Esophagus (tissue), 2 donors: ENCODE measurements at regions not wholly inside any gene's neighbourhood (a gene's known extent, or its start where the extent isn't known, plus 50 kb on each side); places are given as distances from the start of the nearest gene placed in this dataset.

ENCODE experiments used
- H3K27ac ChIP-seq, 2 donors: one replicate each; pipeline ENCODE4 v1.5.1; 2013; ENCODE audit warnings: low read depth in 2 of 2, mild to moderate bottlenecking in 2 of 2, inconsistent platforms in 1 of 2, low read length in 1 of 2, moderate library complexity in 1 of 2
- H3K27me3 ChIP-seq, 2 donors: one replicate each; pipeline ENCODE4 v1.6.1; 2013; ENCODE audit warnings: low read length in 2 of 2, control low read depth in 1 of 2, mild to moderate bottlenecking in 1 of 2; ENCODE audit not compliant: insufficient read depth in 2 of 2, control insufficient read depth in 1 of 2
- H3K36me3 ChIP-seq, 2 donors: one replicate each; pipeline ENCODE4 v1.6.1; 2013; ENCODE audit warnings: low read length in 1 of 2; ENCODE audit not compliant: control insufficient read depth in 2 of 2, insufficient read depth in 2 of 2
- H3K4me1 ChIP-seq, 2 donors: one replicate each; pipeline ENCODE4 v1.6.1; 2013; ENCODE audit warnings: low read length in 1 of 2; ENCODE audit not compliant: control insufficient read depth in 2 of 2, insufficient read depth in 2 of 2
- H3K4me3 ChIP-seq, 2 donors: one replicate each; pipeline ENCODE4 v1.5.1; 2013; ENCODE audit warnings: low read length in 2 of 2, mild to moderate bottlenecking in 2 of 2, low read depth in 1 of 2, moderate library complexity in 1 of 2
- H3K9me3 ChIP-seq, 2 donors: one replicate each; pipeline ENCODE4 v1.6.1; 2013; ENCODE audit warnings: mild to moderate bottlenecking in 2 of 2, low read depth in 1 of 2, low read length in 1 of 2, moderate library complexity in 1 of 2; ENCODE audit not compliant: control insufficient read depth in 2 of 2, insufficient read depth in 1 of 2
- WGBS, 2 donors: extraction: QIAGEN DNeasy Blood & Tissue Kit; methylation state at CpG; one replicate each; pipeline ENCODE4 v1.1.7; 2013; 5-methylcytosine and 5-hydroxymethylcytosine counted together
- donor health status: healthy with polysubstance abuse.
- donor health status: Bipolar disorder and iron deficiency.

DNA sequence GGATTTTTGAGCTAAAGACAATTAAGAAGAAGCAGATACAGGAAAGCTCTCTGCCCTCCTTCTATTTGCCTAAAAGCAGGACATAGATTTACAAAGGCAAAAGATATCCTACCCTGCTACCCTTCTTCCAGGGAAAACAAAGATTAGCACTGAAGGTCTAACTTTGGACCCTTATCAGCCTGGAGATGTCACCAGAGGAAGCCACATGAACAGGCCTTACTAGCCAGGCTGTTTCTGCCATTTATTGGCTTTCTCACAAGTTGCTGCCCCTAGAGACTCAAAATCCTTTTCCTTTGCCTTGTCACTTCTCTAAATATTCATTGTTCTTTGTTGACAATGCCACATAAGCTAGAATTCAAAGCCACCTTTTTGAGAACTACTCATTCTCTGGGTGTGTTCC, 147.3 kb downstream of the B3GNT2 start:
- Histone ChIP-seq H3K27ac (peak overlapping the region in 1 of 2 donors; percentile 42), H3K4me3 (no peak overlapping the region), H3K27me3 (no peaks in the 10 kb centered on the region), H3K4me1 (no peaks in the 10 kb centered on the region), H3K36me3 (no peaks in the 10 kb centered on the region), H3K9me3 (no peaks in the 10 kb centered on the region)

DNA sequence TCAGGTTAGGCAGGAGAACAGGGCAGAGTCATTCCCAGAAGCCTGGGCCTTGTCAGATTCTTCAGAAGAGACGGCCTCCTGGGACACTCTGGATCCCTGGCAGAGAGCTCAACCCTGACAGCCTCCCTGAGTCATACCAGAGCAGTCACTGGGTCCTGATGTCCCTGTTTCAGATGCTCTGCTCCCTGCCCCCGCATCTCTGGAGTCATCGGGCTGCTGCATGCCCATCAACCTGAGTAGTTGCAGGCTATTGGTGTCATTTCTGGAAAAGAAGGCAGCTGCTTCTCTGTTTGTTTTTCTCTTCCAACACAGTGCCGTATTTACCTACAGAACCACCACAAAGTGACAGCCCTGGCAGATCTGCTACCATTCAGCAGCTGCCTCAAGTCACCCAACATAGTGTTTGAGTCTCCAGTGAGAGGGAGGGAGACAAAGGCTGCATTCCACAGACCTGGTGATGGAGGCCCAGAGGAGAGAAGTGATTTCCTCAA, 145.1 kb downstream of the B3GNT2 start:
- peak overlapping the region in 1 of 2 donors; percentile 39 for H3K27ac ChIP-seq
- H3K27me3 ChIP-seq, result no peaks in the 10 kb centered on the region
- no peaks in the 10 kb centered on the region for H3K4me1 ChIP-seq
- no peaks in the 10 kb centered on the region for H3K9me3 ChIP-seq
- H3K36me3 ChIP-seq, result no peaks in the 10 kb centered on the region
- no peak overlapping the region for H3K4me3 ChIP-seq
- 51 to 55% methylated on average over 4 of the region's 4 CpGs for WGBS, 2 donors

DNA sequence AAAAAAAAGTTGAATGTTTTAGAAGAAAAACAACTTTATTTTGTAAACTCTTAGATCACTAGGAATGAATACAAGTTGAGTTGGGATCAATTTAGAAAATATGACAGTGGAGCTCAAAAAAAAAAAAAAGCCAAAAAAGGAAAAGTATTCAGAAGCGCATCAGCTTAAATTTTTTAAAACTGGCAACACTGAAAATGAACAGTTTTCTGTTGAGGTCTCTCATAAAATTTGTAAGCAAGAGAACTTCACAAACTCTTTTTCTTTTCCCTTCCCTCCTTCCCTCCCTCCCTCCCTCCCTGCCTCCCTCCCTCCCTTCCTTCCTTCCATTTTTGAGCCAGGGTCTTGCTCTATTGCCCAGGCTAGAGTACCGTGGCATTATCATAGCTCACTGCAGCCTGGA, 143.9 kb downstream of the B3GNT2 start:
- Histone ChIP-seq H3K36me3 (no peaks in the 10 kb centered on the region), H3K4me1 (no peaks in the 10 kb centered on the region), H3K9me3 (no peaks in the 10 kb centered on the region), H3K27ac (no peak overlapping the region), H3K4me3 (no peak overlapping the region), H3K27me3 (no peaks in the 10 kb centered on the region)
- WGBS, 2 donors, result 95 to 98% methylated on average over 2 of the region's 2 CpGs

DNA sequence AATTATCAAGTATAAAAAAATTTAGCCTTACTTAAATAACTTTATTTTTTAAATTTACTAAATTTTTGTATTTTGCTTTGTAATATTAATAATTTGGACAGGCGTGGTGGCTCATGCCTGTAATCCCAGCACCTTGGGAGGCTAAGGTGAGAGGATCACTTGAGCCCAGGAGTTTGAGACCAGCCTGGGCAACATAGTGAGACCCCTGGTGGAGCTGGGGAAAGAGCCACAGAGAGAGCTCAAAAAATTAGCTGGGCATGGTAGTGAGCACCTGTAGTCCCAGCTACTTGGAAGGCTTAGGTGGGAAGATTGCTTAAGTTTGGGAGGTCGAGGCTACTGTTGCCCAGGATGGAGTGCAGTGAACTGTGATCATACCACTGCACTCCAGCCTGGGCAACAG, 143.5 kb downstream of the B3GNT2 start:
- H3K27me3 ChIP-seq, result no peaks in the 10 kb centered on the region
- WGBS, 2 donors, result 85 to 92% methylated on average over 2 of the region's 2 CpGs
- no peak overlapping the region for H3K4me3 ChIP-seq
- no peaks in the 10 kb centered on the region for H3K9me3 ChIP-seq
- no peaks in the 10 kb centered on the region for H3K4me1 ChIP-seq
- H3K27ac ChIP-seq, result no peak overlapping the region
- H3K36me3 ChIP-seq, result no peaks in the 10 kb centered on the region

DNA sequence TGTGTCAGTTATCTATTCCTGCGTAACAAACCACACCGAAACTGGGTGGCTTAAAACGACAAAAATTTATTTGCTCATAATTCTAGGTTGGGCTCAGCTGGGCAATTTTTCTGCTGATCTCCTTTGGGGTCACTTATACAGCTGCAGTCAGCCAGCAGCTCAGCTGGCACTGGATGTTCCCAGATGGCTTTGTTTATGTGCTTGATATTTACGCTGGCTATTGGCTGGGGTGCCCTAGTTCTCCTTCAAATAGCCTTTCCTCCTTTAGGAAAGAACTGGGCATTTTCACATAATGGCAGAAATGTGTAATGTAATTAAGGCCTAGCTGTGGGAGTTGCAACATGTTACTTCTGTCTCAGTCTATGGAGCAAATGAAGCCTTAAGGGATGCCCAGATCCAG, 142.2 kb downstream of the B3GNT2 start:
- Histone ChIP-seq H3K27me3 (no peaks in the 10 kb centered on the region), H3K4me1 (no peaks in the 10 kb centered on the region), H3K27ac (no peak overlapping the region), H3K36me3 (no peaks in the 10 kb centered on the region), H3K4me3 (no peak overlapping the region), H3K9me3 (no peaks in the 10 kb centered on the region)
- WGBS, 2 donors, result 84 to 88% methylated on average over 4 of the region's 4 CpGs

DNA sequence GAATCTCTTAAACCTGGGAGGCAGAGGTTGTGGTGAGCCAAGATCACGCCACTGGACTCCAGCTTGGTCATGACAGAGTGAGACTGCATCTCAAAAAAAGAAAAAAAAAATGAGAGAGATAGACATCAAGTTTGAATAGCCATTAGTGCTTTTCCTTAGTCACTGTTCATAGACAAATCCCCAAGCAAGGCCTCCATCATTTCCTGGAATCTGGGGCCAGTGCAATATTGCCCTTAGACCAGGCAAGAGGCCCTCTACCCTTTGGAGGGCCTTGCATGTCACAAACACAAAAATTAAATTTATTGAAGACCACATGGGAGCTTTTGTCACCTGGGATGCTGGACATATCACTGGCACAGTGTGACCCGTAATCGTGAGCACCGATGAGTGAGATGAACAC, 141.5 kb downstream of the B3GNT2 start:
- Histone ChIP-seq H3K36me3 (no peaks in the 10 kb centered on the region), H3K4me1 (no peaks in the 10 kb centered on the region), H3K27ac (no peak overlapping the region), H3K9me3 (no peaks in the 10 kb centered on the region), H3K4me3 (no peak overlapping the region), H3K27me3 (no peaks in the 10 kb centered on the region)
- WGBS, 2 donors, result 96 to 98% methylated on average over 4 of the region's 4 CpGs

DNA sequence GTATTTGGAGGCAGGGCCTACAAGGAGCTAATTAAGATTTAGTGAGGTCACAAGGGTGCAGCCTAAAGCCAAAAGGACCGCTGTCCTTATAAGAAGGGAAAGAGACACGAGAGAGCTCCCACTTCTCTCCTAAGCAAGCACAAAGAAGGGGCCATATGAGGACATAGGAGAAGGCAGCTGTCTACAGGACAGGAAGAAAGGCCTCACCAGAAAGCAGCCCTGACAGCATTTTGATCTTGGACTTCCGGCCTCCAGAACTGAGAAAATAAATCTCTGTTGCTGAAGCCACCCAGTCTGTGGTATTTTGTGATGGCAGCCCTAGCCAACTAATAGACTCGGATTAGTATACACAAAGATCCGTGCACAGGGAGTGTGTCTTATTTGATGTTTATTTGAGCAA, 139.7 kb downstream of the B3GNT2 start:
- H3K4me3 ChIP-seq, result no peak overlapping the region
- no peaks in the 10 kb centered on the region for H3K27me3 ChIP-seq
- 78 to 79% methylated on average over 5 of the region's 5 CpGs for WGBS, 2 donors
- no peaks in the 10 kb centered on the region for H3K9me3 ChIP-seq
- no peak overlapping the region for H3K27ac ChIP-seq
- H3K4me1 ChIP-seq, result no peaks in the 10 kb centered on the region
- no peaks in the 10 kb centered on the region for H3K36me3 ChIP-seq

DNA sequence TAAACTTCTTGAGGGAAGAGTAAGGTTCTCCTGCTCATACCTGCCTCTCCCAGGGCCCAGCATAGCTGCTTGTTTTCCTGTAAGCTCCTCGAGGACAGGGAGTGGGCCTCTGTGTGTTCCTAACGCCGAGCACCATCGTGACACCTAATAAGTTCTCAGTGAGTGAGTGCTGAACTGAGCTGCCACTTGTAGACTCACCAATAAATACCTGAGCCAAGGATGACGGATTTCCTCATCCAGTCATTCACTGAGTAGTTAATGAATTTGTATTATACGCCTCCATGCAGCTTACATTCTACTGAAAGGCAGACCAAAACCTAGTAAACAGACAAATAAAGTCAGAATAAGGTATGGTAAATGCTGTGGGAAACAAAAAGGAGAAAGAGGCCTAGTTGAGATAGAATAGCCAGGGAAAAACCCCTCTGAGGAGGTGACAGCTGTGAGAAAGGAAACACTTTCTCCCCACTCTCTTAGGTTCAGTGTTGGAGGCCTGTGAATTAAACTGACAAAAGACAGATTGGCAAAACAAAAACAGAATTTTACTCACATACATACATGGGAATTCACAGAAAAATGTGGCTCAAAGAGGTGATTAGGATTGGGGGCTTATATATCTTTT, 138.6 kb downstream of the B3GNT2 start:
- Histone ChIP-seq H3K27ac (no peak overlapping the region), H3K27me3 (no peaks in the 10 kb centered on the region), H3K4me3 (no peak overlapping the region), H3K9me3 (no peaks in the 10 kb centered on the region), H3K4me1 (no peaks in the 10 kb centered on the region), H3K36me3 (no peaks in the 10 kb centered on the region)
- WGBS, 2 donors, result 87 to 88% methylated on average over 6 of the region's 6 CpGs

DNA sequence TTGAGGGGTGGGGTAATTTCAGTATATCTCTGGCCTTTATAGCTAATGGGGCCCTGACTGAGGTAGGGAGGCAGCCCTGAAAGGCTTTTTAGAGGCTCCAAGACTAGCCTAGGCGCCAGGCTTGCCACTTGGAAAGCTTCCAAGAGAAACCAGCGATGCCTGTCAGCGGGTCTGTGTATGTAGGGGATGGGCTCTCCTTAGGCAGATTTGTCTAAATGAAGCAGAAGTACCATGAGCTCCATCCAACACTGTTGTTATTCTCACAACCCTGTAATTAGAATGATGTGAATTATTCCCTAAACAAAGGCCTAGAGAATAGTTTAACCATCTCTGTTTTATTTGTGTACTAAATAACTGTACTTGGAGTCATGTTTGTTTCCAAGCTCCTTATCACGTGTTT, 138.1 kb downstream of the B3GNT2 start:
- H3K4me1 ChIP-seq, result no peaks in the 10 kb centered on the region
- no peak overlapping the region for H3K27ac ChIP-seq
- no peaks in the 10 kb centered on the region for H3K27me3 ChIP-seq
- H3K9me3 ChIP-seq, result no peaks in the 10 kb centered on the region
- H3K36me3 ChIP-seq, result no peaks in the 10 kb centered on the region
- 62 to 68% methylated on average over 4 of the region's 4 CpGs for WGBS, 2 donors
- H3K4me3 ChIP-seq, result no peak overlapping the region

DNA sequence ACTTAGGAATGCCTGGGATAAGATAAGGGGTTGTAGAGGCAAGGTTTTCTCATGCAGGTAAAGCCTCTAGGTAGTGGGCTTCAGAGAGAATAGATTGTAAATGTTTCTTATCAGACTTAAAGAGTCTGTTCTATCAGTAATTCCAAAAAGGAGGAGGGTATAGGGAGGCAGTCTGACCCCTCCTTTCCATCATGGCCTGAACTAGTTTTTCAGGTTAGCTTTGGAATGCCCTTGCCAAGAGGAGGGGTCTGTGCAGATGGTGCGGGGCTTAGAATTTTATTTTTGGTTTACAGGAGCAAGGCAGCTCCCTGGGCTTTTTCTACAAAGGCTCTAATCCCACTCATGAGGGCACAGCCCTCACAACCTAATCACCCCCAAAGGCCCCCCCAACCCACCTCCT, 135.0 kb downstream of the B3GNT2 start:
- Histone ChIP-seq H3K9me3 (no peaks in the 10 kb centered on the region), H3K27ac (no peak overlapping the region), H3K4me1 (no peaks in the 10 kb centered on the region), H3K36me3 (no peaks in the 10 kb centered on the region), H3K4me3 (no peak overlapping the region), H3K27me3 (no peaks in the 10 kb centered on the region)
- WGBS, 2 donors, result 56 to 76% methylated on average over 1 of the region's 1 CpG
